Skeletal muscle satellite cell (primary cell): ENCODE measurements at regions not wholly inside any gene's neighbourhood (a gene's known extent, or its start where the extent isn't known, plus 50 kb on each side); places are given as distances from the start of the nearest gene placed in this dataset.

Experiments
- H3K27me3 ChIP-seq: 2 replicates; pipeline ENCODE4 v1.7.0; 2013; ENCODE audit warnings: low read length; ENCODE audit not compliant: control insufficient read depth, insufficient read depth
- H3K36me3 ChIP-seq: 2 replicates; pipeline ENCODE4 v1.7.0; 2013; ENCODE audit warnings: mild to moderate bottlenecking, control low read depth, low read length; ENCODE audit not compliant: insufficient read depth
- H3K4me1 ChIP-seq: 2 replicates; pipeline ENCODE4 v1.7.0; 2013; ENCODE audit warnings: low read length; ENCODE audit not compliant: control insufficient read depth, insufficient read depth
- H3K4me2 ChIP-seq: 2 replicates; pipeline ENCODE4 v1.7.0; 2013; ENCODE audit warnings: mild to moderate bottlenecking, low read length
- H3K4me3 ChIP-seq: 2 replicates; pipeline ENCODE4 v1.7.0; 2013; ENCODE audit warnings: low read length
- H3K9ac ChIP-seq: 2 replicates; pipeline ENCODE4 v1.7.0; 2013; ENCODE audit warnings: mild to moderate bottlenecking, low read depth, low read length, moderate library complexity
- H3K9me3 ChIP-seq: replicated peaks from 2 replicates; pipeline ENCODE4 v1.7.0; 2013; ENCODE audit warnings: mild to moderate bottlenecking, control low read depth, low read length

- no peak overlapping the region for H3K9ac ChIP-seq
- H3K27me3 ChIP-seq = no peaks in the 10 kb centered on the region
- no peak overlapping the region for H3K4me2 ChIP-seq
- no peaks in the 10 kb centered on the region for H3K36me3 ChIP-seq
- H3K4me1 ChIP-seq = no peaks in the 10 kb centered on the region
- H3K9me3 ChIP-seq = no peaks in the 10 kb centered on the region
- H3K4me3 ChIP-seq = no peak overlapping the region
These were observed 129.8 kb downstream of the SEC23A start for GRCh38 chr14:38973083-38973700.

GRCh38 chr14:38972511-38972910 lies 130.5 kb downstream of the SEC23A start:
- Histone ChIP-seq H3K4me3 (no peak overlapping the region), H3K9ac (no peak overlapping the region), H3K27me3 (no peaks in the 10 kb centered on the region), H3K4me2 (no peak overlapping the region), H3K4me1 (no peaks in the 10 kb centered on the region), H3K36me3 (no peaks in the 10 kb centered on the region), H3K9me3 (no peaks in the 10 kb centered on the region)

GRCh38 chr14:38971258-38971921 lies 131.6 kb downstream of the SEC23A start:
- H3K9me3 ChIP-seq = no peaks in the 10 kb centered on the region

GRCh38 chr14:38964630-38965029 lies 138.4 kb downstream of the SEC23A start:
- H3K36me3 ChIP-seq = no peaks in the 10 kb centered on the region
- H3K4me3 ChIP-seq = no peak overlapping the region
- H3K9ac ChIP-seq = no peak overlapping the region
- no peaks in the 10 kb centered on the region for H3K4me1 ChIP-seq
- no peaks in the 10 kb centered on the region for H3K27me3 ChIP-seq
- no peak overlapping the region for H3K4me2 ChIP-seq
- no peaks in the 10 kb centered on the region for H3K9me3 ChIP-seq

More at GRCh38 chr14:38971258-38971921, 131.6 kb downstream of the SEC23A start:
- H3K4me3 ChIP-seq = no peak overlapping the region
- no peaks in the 10 kb centered on the region for H3K27me3 ChIP-seq
- no peaks in the 10 kb centered on the region for H3K36me3 ChIP-seq
- no peaks in the 10 kb centered on the region for H3K4me1 ChIP-seq
- no peak overlapping the region for H3K9ac ChIP-seq
- H3K4me2 ChIP-seq = no peak overlapping the region

GRCh38 chr14:38960946-38961531 lies 142.0 kb downstream of the SEC23A start:
- no peaks in the 10 kb centered on the region for H3K9me3 ChIP-seq
- no peak overlapping the region for H3K9ac ChIP-seq
- no peak overlapping the region for H3K4me2 ChIP-seq
- H3K27me3 ChIP-seq = no peaks in the 10 kb centered on the region
- no peak overlapping the region for H3K4me3 ChIP-seq
- H3K4me1 ChIP-seq = no peaks in the 10 kb centered on the region
- no peaks in the 10 kb centered on the region for H3K36me3 ChIP-seq

- Histone ChIP-seq H3K9ac (no peak overlapping the region), H3K27me3 (no peaks in the 10 kb centered on the region), H3K4me2 (no peak overlapping the region), H3K9me3 (no peaks in the 10 kb centered on the region), H3K4me3 (no peak overlapping the region), H3K36me3 (no peaks in the 10 kb centered on the region), H3K4me1 (no peaks in the 10 kb centered on the region)
These were observed 144.0 kb downstream of the SEC23A start for GRCh38 chr14:38959021-38959420.

GRCh38 chr14:38958589-38958988 lies 144.4 kb downstream of the SEC23A start:
- no peaks in the 10 kb centered on the region for H3K9me3 ChIP-seq
- no peaks in the 10 kb centered on the region for H3K4me1 ChIP-seq
- no peak overlapping the region for H3K4me3 ChIP-seq
- no peak overlapping the region for H3K4me2 ChIP-seq
- H3K36me3 ChIP-seq = no peaks in the 10 kb centered on the region
- no peak overlapping the region for H3K9ac ChIP-seq
- no peaks in the 10 kb centered on the region for H3K27me3 ChIP-seq

GRCh38 chr14:38951451-38951850 lies 151.6 kb downstream of the SEC23A start:
- Histone ChIP-seq H3K4me3 (no peak overlapping the region), H3K4me1 (peaks cover 11% of the 10 kb centered on the region), H3K4me2 (peak overlapping the region; percentile 15), H3K36me3 (no peaks in the 10 kb centered on the region), H3K9ac (no peak overlapping the region), H3K27me3 (no peaks in the 10 kb centered on the region), H3K9me3 (no peaks in the 10 kb centered on the region)

- H3K4me1 ChIP-seq = peaks cover 11% of the 10 kb centered on the region
- H3K4me3 ChIP-seq = no peak overlapping the region
- H3K27me3 ChIP-seq = no peaks in the 10 kb centered on the region
- no peaks in the 10 kb centered on the region for H3K36me3 ChIP-seq
- H3K9me3 ChIP-seq = no peaks in the 10 kb centered on the region
- no peak overlapping the region for H3K4me2 ChIP-seq
- H3K9ac ChIP-seq = no peak overlapping the region
These were observed 152.4 kb downstream of the SEC23A start for GRCh38 chr14:38950676-38951075.

GRCh38 chr14:38948576-38948975 lies 154.5 kb downstream of the SEC23A start:
- Histone ChIP-seq H3K4me3 (no peak overlapping the region), H3K9me3 (no peaks in the 10 kb centered on the region), H3K4me2 (no peak overlapping the region), H3K4me1 (peaks cover 11% of the 10 kb centered on the region), H3K9ac (no peak overlapping the region), H3K27me3 (peaks cover under 1% of the 10 kb centered on the region), H3K36me3 (no peaks in the 10 kb centered on the region)

GRCh38 chr14:38948171-38948570 lies 154.9 kb downstream of the SEC23A start:
- H3K27me3 ChIP-seq = peaks cover 5% of the 10 kb centered on the region
- H3K9ac ChIP-seq = no peak overlapping the region
- peaks cover 11% of the 10 kb centered on the region for H3K4me1 ChIP-seq
- H3K9me3 ChIP-seq = no peaks in the 10 kb centered on the region
- H3K36me3 ChIP-seq = no peaks in the 10 kb centered on the region
- H3K4me3 ChIP-seq = no peak overlapping the region
- no peak overlapping the region for H3K4me2 ChIP-seq

GRCh38 chr14:38947343-38947742 lies 155.7 kb downstream of the SEC23A start:
- H3K27me3 ChIP-seq = peaks cover 6% of the 10 kb centered on the region
- H3K9me3 ChIP-seq = no peaks in the 10 kb centered on the region
- no peak overlapping the region for H3K4me3 ChIP-seq
- H3K36me3 ChIP-seq = no peaks in the 10 kb centered on the region
- no peak overlapping the region for H3K4me2 ChIP-seq
- H3K9ac ChIP-seq = no peak overlapping the region
- H3K4me1 ChIP-seq = peaks cover 11% of the 10 kb centered on the region
